GM12878 (cell line): ENCODE measurements at regions not wholly inside any gene's neighbourhood (a gene's known extent, or its start where the extent isn't known, plus 50 kb on each side); places are given as distances from the start of the nearest gene placed in this dataset.

Experiments used
- ATAC-seq: fragments of 200-7000 bp; cut with Tn5 transposase; 3 replicates; pipeline ENCODE4 v1.9.1; 2020; ENCODE audit warnings: mild to moderate bottlenecking, moderate library complexity
- BruUV-seq: library from RNA; stranded (reverse); fragments of 400-500 nt; replicated peaks from 2 replicates; lab custom pipeline; 2021; lab: Mats Ljungman, UMichigan
- CTCF ChIA-PET: fragments of 300-600 bp; sonication (Branson Sonifier 250); formaldehyde crosslinking; extraction: SDS; loops from one replicate; lab custom pipeline; 2021; ENCODE audit warnings: inconsistent platforms; lab: Yijun Ruan, JAX
- POLR2A ChIA-PET: fragments of 350-600 bp; formaldehyde crosslinking; extraction: SDS; loops from one replicate; lab custom pipeline; 2021; ENCODE audit warnings: inconsistent platforms; lab: Charles Lee
- RAD21 ChIA-PET: fragments of 300-600 bp; sonication (Branson Sonifier 250); formaldehyde crosslinking; loops from one replicate; lab custom pipeline; 2023; ENCODE audit warnings: antibody characterized with exemption; ENCODE audit not compliant: unreplicated experiment; lab: Charles Lee
- SMC1A ChIA-PET: fragments of 300-600 bp; sonication (Branson Sonifier 250); formaldehyde crosslinking; loops from one replicate; lab custom pipeline; 2023; ENCODE audit not compliant: unreplicated experiment, uncharacterized antibody; lab: Charles Lee
- DNase-seq: peaks from one replicate; pipeline ENCODE4 v3.0.0-alpha.2; 2011; ENCODE audit warnings: low read depth, low spot score
- FAIRE-seq: peaks from 3 replicates; lab custom pipeline; 2011; peaks lifted over from hg19 to GRCh38; lab: Jason Lieb, UNC
- H2AFZ ChIP-seq: 2 replicates; pipeline ENCODE4 v1.6.0; 2011; ENCODE audit warnings: low read depth, low read length, control low read depth; ENCODE audit not compliant: control insufficient read depth
- H3K27ac ChIP-seq: 2 replicates; pipeline ENCODE4 v1.5.1; 2011; ENCODE audit warnings: control low read depth; ENCODE audit not compliant: control insufficient read depth, insufficient read depth
- H3K27me3 ChIP-seq, 2 experiments: replicated peaks in 1 of 2; 2 replicates each; pipeline versions ENCODE4 v1.6.0 to v1.6.1; 2011; ENCODE audit warnings: low read length in 1 of 2; ENCODE audit not compliant: control insufficient read depth in 2 of 2, insufficient read depth in 2 of 2
- H3K36me3 ChIP-seq, 2 experiments: 2 replicates each; pipeline ENCODE4 v1.5.1; 2011; ENCODE audit warnings: low read length in 1 of 2; ENCODE audit not compliant: control insufficient read depth in 2 of 2, insufficient read depth in 2 of 2
- H3K4me1 ChIP-seq: 2 replicates; pipeline ENCODE4 v1.6.1; 2011; ENCODE audit warnings: mild to moderate bottlenecking, low read length, moderate library complexity, mixed read lengths; ENCODE audit not compliant: control insufficient read depth, insufficient read depth
- H3K4me2 ChIP-seq: 2 replicates; pipeline ENCODE4 v1.6.0; 2011; ENCODE audit warnings: control low read depth; ENCODE audit not compliant: control insufficient read depth, insufficient read depth
- H3K4me3 ChIP-seq: fragments of 200-600 bp; sonication (generic); 2 replicates; pipeline ENCODE4 v1.5.1; 2016
- H3K79me2 ChIP-seq: 2 replicates; pipeline ENCODE4 v1.6.0; 2011; ENCODE audit warnings: low read length; ENCODE audit not compliant: control insufficient read depth, insufficient read depth
- H3K9ac ChIP-seq: 2 replicates; pipeline ENCODE4 v1.8.0; 2011; ENCODE audit warnings: low read length, control low read depth, mixed read lengths; ENCODE audit not compliant: control insufficient read depth, insufficient read depth
- H3K9me3 ChIP-seq: replicated peaks from 3 replicates; pipeline ENCODE4 v1.5.1; 2011; ENCODE audit warnings: mild to moderate bottlenecking, low read length; ENCODE audit not compliant: control insufficient read depth, insufficient read depth
- H4K20me1 ChIP-seq: 2 replicates; pipeline ENCODE4 v1.6.0; 2011; ENCODE audit not compliant: control insufficient read depth, insufficient read depth
- HDAC2 ChIP-seq: fragments of 200-600 bp; sonication (generic); IDR thresholded peaks from 2 replicates; pipeline ENCODE4 v1.6.1; 2017
- NFIC ChIP-seq: IDR thresholded peaks from 2 replicates; pipeline ENCODE4 v1.6.1; 2012; ENCODE audit warnings: low read depth, mild to moderate bottlenecking, inconsistent platforms, low read length, moderate library complexity
- PAX5 ChIP-seq: IDR thresholded peaks from 2 replicates; pipeline ENCODE4 v1.6.1; 2011; ENCODE audit warnings: low read depth, low read length, borderline replicate concordance
- POLR2AphosphoS2 ChIP-seq: IDR thresholded peaks from 2 replicates; pipeline ENCODE4 v1.6.1; 2011; ENCODE audit warnings: low read depth, mild to moderate bottlenecking, low read length, improper control_type of control experiment, moderate library complexity
- RFX5 ChIP-seq: IDR thresholded peaks from 2 replicates; pipeline ENCODE4 v1.6.1; 2011; ENCODE audit warnings: low read depth, low read length, improper control_type of control experiment
- SMAD5 ChIP-seq: IDR thresholded peaks from 2 replicates; pipeline ENCODE4 v1.6.1; 2016; ENCODE audit warnings: antibody characterized with exemption, low read depth
- STAT3 ChIP-seq: IDR thresholded peaks from 2 replicates; pipeline ENCODE4 v1.6.1; 2011; ENCODE audit warnings: low read depth, low read length, improper control_type of control experiment
- TAF1 ChIP-seq: IDR thresholded peaks from 2 replicates; pipeline ENCODE4 v1.6.1; 2011; ENCODE audit warnings: mild to moderate bottlenecking, low read depth, low read length, borderline replicate concordance
- TCF3 ChIP-seq: IDR thresholded peaks from 2 replicates; pipeline ENCODE4 v1.6.1; 2012; ENCODE audit warnings: low read depth, mild to moderate bottlenecking, low read length, borderline replicate concordance; ENCODE audit not compliant: insufficient read depth
- WGBS: methylation state at CpG from one replicate; pipeline ENCODE4 v1.1.6; 2016; ENCODE audit warnings: low lambda C conversion rate; ENCODE audit not compliant: insufficient replicate concordance, insufficient coverage; ENCODE audit errors: missing lambda C conversion rate; 5-methylcytosine and 5-hydroxymethylcytosine counted together
- in situ Hi-C: fragments of 300-500 bp; cut with MboI; formaldehyde crosslinking; loops from 9 replicates; pipeline ENCODE4 v1.14.3; 2018; ENCODE audit warnings: mixed read lengths
- intact Hi-C: fragments of 100-400 bp; cut with micrococcal nuclease; formaldehyde crosslinking; loops from one replicate; pipeline ENCODE4 v1.14.2; 2022; ENCODE audit not compliant: unreplicated experiment
- TF ChIP-seq, protein P1 (sequence below): IDR thresholded peaks from 2 replicates; pipeline ENCODE4 v1.6.1; 2012; ENCODE audit warnings: low read depth, low read length, improper control_type of control experiment
- TF ChIP-seq, protein P2 (sequence below): IDR thresholded peaks from 2 replicates; pipeline ENCODE4 v1.6.1; 2011; ENCODE audit warnings: low read depth, mild to moderate bottlenecking, low read length, moderate library complexity, borderline replicate concordance; ENCODE audit errors: extremely low read depth
- TF ChIP-seq, protein P3 (sequence below): fragments of 450-650 bp; IDR thresholded peaks from 2 replicates; pipeline ENCODE4 v1.6.1; 2018; ENCODE audit warnings: borderline replicate concordance, mild to moderate bottlenecking; ENCODE audit not compliant: partially characterized antibody
- TF ChIP-seq, protein P4 (sequence below): fragments of 150-350 bp; IDR thresholded peaks from 2 replicates; pipeline ENCODE4 v1.6.1; 2016; ENCODE audit warnings: low read depth, low read length

DNA sequence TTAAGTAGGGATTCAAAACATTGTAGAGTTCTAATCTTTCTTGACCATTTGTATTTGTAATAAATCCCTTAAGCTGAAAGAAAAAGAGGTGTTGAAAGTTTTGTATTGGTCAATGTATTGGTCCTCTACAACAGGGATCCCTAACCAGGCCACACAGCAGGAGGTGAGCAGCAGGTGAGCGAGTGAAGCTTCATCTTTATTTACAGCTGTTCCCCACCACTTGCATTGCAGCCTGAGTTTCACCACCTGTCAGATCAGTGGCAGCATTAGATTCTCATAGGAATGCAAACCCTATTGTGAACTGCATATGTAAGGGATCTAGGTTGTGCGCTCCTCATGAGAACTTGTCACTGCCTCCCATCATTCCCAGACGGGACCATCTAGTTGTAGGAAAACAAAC lies 715.7 kb upstream of the NXPH2 start:
- FAIRE-seq: no peak

DNA sequence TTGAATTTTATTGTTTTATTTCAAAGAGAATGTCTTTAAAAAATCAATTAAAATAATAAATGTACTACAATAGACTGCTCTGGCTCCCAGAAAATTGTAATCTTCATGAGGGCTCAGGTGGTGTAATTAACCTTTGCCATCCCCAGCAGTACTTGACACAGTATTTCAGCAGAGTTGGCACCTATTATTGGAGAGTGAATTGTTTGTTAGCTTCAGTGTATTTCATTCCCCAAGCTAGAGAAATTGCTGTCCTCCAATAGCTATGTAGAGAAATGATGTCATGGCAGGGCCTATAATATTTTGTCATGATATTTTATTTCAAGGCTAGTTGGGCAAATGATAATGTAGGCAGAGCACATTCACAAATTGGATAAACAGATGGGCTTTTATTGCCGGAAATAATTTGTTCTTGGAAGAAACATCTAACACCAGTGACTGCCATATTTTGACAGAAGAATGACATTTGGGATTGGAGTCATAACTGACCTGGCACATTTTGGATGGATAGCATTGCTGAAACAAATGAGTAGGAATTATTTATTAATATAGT lies 712.0 kb upstream of the NXPH2 start:
- H4K20me1 ChIP-seq: no peaks in the 10 kb centered on the region
- no peaks in the 10 kb centered on the region for H3K79me2 ChIP-seq
- intact Hi-C loops (no loop called here), in situ Hi-C loops (no loop called here)
- FAIRE-seq: no peak
- H3K9ac ChIP-seq: no peak overlapping the region
- no peak overlapping the region for H3K27ac ChIP-seq
- ChIA-PET SMC1A (interaction anchor here (1.6 kb wide), 1 partner anchor 9 kb away, joined by 3 read pairs; no protein-coding TSS in a partner anchor), CTCF (no interaction called here), POLR2A (no interaction called here), RAD21 (no interaction called here)
- no peak overlapping the region for H3K4me2 ChIP-seq
- no peak for ATAC-seq
- no peaks in the 10 kb centered on the region for H3K36me3 ChIP-seq
- no peaks in the 10 kb centered on the region for H3K4me1 ChIP-seq
- H2AFZ ChIP-seq: no peak overlapping the region
- no peaks in the 10 kb centered on the region for H3K9me3 ChIP-seq
- no peak overlapping the region for H3K4me3 ChIP-seq
- H3K27me3 ChIP-seq: no peaks in the 10 kb centered on the region
- BruUV-seq: no TSS peak
- no peak for DNase-seq
- WGBS: 42% methylated on average over 1 of the region's 1 CpG
- TF ChIP-seq, protein P1, sequence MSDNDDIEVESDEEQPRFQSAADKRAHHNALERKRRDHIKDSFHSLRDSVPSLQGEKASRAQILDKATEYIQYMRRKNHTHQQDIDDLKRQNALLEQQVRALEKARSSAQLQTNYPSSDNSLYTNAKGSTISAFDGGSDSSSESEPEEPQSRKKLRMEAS: no peak
- TF ChIP-seq NFIC (no peak), STAT3 (no peak), TAF1 (no peak), SMAD5 (no peak), RFX5 (no peak), HDAC2 (no peak)
- TF ChIP-seq, protein P2, sequence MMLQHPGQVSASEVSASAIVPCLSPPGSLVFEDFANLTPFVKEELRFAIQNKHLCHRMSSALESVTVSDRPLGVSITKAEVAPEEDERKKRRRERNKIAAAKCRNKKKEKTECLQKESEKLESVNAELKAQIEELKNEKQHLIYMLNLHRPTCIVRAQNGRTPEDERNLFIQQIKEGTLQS: no peak
- TF ChIP-seq, protein P3, sequence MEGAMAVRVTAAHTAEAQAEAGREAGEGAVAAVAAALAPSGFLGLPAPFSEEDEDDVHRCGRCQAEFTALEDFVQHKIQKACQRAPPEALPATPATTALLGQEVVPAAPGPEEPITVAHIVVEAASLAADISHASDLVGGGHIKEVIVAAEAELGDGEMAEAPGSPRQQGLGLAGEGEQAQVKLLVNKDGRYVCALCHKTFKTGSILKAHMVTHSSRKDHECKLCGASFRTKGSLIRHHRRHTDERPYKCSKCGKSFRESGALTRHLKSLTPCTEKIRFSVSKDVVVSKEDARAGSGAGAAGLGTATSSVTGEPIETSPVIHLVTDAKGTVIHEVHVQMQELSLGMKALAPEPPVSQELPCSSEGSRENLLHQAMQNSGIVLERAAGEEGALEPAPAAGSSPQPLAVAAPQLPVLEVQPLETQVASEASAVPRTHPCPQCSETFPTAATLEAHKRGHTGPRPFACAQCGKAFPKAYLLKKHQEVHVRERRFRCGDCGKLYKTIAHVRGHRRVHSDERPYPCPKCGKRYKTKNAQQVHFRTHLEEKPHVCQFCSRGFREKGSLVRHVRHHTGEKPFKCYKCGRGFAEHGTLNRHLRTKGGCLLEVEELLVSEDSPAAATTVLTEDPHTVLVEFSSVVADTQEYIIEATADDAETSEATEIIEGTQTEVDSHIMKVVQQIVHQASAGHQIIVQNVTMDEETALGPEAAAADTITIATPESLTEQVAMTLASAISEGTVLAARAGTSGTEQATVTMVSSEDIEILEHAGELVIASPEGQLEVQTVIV: no peak
- TF ChIP-seq, protein P4, sequence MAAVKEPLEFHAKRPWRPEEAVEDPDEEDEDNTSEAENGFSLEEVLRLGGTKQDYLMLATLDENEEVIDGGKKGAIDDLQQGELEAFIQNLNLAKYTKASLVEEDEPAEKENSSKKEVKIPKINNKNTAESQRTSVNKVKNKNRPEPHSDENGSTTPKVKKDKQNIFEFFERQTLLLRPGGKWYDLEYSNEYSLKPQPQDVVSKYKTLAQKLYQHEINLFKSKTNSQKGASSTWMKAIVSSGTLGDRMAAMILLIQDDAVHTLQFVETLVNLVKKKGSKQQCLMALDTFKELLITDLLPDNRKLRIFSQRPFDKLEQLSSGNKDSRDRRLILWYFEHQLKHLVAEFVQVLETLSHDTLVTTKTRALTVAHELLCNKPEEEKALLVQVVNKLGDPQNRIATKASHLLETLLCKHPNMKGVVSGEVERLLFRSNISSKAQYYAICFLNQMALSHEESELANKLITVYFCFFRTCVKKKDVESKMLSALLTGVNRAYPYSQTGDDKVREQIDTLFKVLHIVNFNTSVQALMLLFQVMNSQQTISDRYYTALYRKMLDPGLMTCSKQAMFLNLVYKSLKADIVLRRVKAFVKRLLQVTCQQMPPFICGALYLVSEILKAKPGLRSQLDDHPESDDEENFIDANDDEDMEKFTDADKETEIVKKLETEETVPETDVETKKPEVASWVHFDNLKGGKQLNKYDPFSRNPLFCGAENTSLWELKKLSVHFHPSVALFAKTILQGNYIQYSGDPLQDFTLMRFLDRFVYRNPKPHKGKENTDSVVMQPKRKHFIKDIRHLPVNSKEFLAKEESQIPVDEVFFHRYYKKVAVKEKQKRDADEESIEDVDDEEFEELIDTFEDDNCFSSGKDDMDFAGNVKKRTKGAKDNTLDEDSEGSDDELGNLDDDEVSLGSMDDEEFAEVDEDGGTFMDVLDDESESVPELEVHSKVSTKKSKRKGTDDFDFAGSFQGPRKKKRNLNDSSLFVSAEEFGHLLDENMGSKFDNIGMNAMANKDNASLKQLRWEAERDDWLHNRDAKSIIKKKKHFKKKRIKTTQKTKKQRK: no peak

More for the DNA sequence above, 715.7 kb upstream of the NXPH2 start:
- DNase-seq: no peak
- Histone ChIP-seq H3K9ac (no peak overlapping the region), H3K27me3 (no peaks in the 10 kb centered on the region), H3K27ac (no peak overlapping the region), H3K4me1 (no peaks in the 10 kb centered on the region), H3K36me3 (no peaks in the 10 kb centered on the region), H3K79me2 (no peaks in the 10 kb centered on the region), H3K9me3 (no peaks in the 10 kb centered on the region), H3K4me2 (no peak overlapping the region), H2AFZ (no peak overlapping the region), H3K4me3 (no peak overlapping the region), H4K20me1 (no peaks in the 10 kb centered on the region)
- TF ChIP-seq TCF3 (no peak), POLR2AphosphoS2 (no peak), PAX5 (no peak)
- in situ Hi-C loops (no loop called here), intact Hi-C loops (no loop called here)
- no TSS peak for BruUV-seq
- 32% methylated on average over 3 of the region's 3 CpGs for WGBS
- ChIA-PET CTCF (no interaction called here), SMC1A (no interaction called here), RAD21 (no interaction called here), POLR2A (no interaction called here)
- no peak for ATAC-seq
